ENCODE measurements at regions not wholly inside any gene's neighbourhood (a gene's known extent, or its start where the extent isn't known, plus 50 kb on each side); places are given as distances from the start of the nearest gene placed in this dataset.

DNA sequence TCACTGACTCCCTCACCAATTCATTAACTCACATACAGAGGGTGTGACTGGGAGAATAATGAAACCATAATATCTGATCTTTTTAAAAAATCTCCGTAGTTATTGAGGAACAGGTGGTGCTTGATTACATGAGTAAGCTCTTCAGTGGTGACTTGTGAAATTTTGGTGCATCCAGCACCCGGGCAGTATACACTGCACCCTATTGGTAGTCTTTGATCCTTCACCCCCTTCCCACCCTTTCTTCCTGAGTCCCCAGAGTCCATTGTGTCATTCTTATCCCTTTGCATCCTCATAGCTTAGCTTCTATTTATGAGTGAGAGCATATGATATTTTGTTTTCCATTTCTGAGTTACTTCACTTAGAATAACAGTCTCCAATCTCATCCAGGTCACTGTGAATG lies 1143.8 kb downstream of the PCDH19 start:
- TF ChIP-seq EZH2 (IDR thresholded peaks at IDR 0.05; ENCODE audit: low read length): no peak
- TF ChIP-seq, protein P1, sequence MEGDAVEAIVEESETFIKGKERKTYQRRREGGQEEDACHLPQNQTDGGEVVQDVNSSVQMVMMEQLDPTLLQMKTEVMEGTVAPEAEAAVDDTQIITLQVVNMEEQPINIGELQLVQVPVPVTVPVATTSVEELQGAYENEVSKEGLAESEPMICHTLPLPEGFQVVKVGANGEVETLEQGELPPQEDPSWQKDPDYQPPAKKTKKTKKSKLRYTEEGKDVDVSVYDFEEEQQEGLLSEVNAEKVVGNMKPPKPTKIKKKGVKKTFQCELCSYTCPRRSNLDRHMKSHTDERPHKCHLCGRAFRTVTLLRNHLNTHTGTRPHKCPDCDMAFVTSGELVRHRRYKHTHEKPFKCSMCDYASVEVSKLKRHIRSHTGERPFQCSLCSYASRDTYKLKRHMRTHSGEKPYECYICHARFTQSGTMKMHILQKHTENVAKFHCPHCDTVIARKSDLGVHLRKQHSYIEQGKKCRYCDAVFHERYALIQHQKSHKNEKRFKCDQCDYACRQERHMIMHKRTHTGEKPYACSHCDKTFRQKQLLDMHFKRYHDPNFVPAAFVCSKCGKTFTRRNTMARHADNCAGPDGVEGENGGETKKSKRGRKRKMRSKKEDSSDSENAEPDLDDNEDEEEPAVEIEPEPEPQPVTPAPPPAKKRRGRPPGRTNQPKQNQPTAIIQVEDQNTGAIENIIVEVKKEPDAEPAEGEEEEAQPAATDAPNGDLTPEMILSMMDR (optimal IDR thresholded peaks at IDR 0.05 in 1 of 3, IDR thresholded peaks at IDR 0.05 in 1 of 3, conservative IDR thresholded peaks at IDR 0.05 in 1 of 3; ENCODE audit: extremely low read depth in 1 of 3, insufficient read depth in 2 of 3, low read length in 3 of 3): no peak
- Histone ChIP-seq H3K4me3 (ENCODE audit: control insufficient read depth in 2 of 3, extremely low read depth in 1 of 3, insufficient read depth in 2 of 3, low read depth in 1 of 3, low read length in 3 of 3) (no peak overlapping the region), H3K27ac (ENCODE audit: control insufficient read depth, insufficient read depth, low read length) (no peak overlapping the region), H3K4me2 (ENCODE audit: control insufficient read depth, extremely low read depth, insufficient read depth, low read depth, low read length) (no peak overlapping the region), H3K9me3 (ENCODE audit: control insufficient read depth, low read depth, low read length) (no peaks in the 10 kb centered on the region), H3K9ac (ENCODE audit: control insufficient read depth, extremely low read depth, insufficient read depth, low read length) (no peak overlapping the region), H2AFZ (ENCODE audit: control insufficient read depth, low read length) (no peak overlapping the region), H4K20me1 (ENCODE audit: control insufficient read depth, extremely low read depth, insufficient read depth, low read length) (no peaks in the 10 kb centered on the region), H3K36me3 (ENCODE audit: control insufficient read depth in 2 of 2, extremely low read depth in 1 of 2, insufficient read depth in 2 of 2, low read length in 2 of 2) (no peaks in the 10 kb centered on the region), H3K79me2 (ENCODE audit: control insufficient read depth, insufficient read depth, low read length) (no peaks in the 10 kb centered on the region), H3K4me1 (ENCODE audit: control insufficient read depth, extremely low read depth, insufficient read depth, low read length) (no peaks in the 10 kb centered on the region), H3K9me1 (ENCODE audit: control insufficient read depth, extremely low read depth, insufficient read depth, low read length) (no peaks in the 10 kb centered on the region), H3K27me3 (ENCODE audit: control insufficient read depth, extremely low read depth, insufficient read depth, low read length) (no peaks in the 10 kb centered on the region)
- DNase-seq (ENCODE audit: low read depth, low spot score) (no peak), FAIRE-seq (no peak)
- dilution Hi-C loops (cut with MboI; ENCODE audit: extremely low pct_ligation_motif_present, low sequenced_read_pairs): no loop called here

DNA sequence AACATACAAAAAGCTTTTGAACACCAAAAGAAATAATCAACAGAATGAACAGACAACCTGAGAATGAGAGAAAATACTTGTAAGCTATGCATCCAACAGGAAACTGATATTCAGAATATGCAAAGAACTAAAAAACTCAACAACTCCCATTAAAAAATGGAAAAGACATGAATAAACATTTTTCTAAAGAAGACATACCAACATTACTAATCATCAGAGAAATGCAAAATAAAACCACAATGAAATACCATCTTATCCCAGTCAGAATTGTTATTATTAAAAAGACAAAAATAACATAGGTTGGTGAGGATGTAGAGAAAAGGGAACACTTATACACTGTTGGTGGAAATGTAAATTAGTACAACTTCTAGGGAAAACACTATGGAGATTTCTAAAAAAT lies 1161.9 kb downstream of the PCDH19 start:
- H3K27me3 ChIP-seq (ENCODE audit: control insufficient read depth, extremely low read depth, insufficient read depth, low read length): no peaks in the 10 kb centered on the region
- H3K79me2 ChIP-seq (ENCODE audit: control insufficient read depth, insufficient read depth, low read length): no peaks in the 10 kb centered on the region
- H3K9ac ChIP-seq (ENCODE audit: control insufficient read depth, extremely low read depth, insufficient read depth, low read length): no peak overlapping the region
- TF ChIP-seq, protein P1 (optimal IDR thresholded peaks at IDR 0.05 in 1 of 3, IDR thresholded peaks at IDR 0.05 in 1 of 3, conservative IDR thresholded peaks at IDR 0.05 in 1 of 3; ENCODE audit: extremely low read depth in 1 of 3, insufficient read depth in 2 of 3, low read length in 3 of 3): no peak
- TF ChIP-seq EZH2 (IDR thresholded peaks at IDR 0.05; ENCODE audit: low read length): no peak
- no peaks in the 10 kb centered on the region for H3K36me3 ChIP-seq (ENCODE audit: control insufficient read depth in 2 of 2, extremely low read depth in 1 of 2, insufficient read depth in 2 of 2, low read length in 2 of 2)
- H3K9me3 ChIP-seq (ENCODE audit: control insufficient read depth, low read depth, low read length): no peaks in the 10 kb centered on the region
- H4K20me1 ChIP-seq (ENCODE audit: control insufficient read depth, extremely low read depth, insufficient read depth, low read length): no peaks in the 10 kb centered on the region
- H3K4me1 ChIP-seq (ENCODE audit: control insufficient read depth, extremely low read depth, insufficient read depth, low read length): no peaks in the 10 kb centered on the region
- no peak overlapping the region for H3K27ac ChIP-seq (ENCODE audit: control insufficient read depth, insufficient read depth, low read length)
- no peak overlapping the region for H3K4me2 ChIP-seq (ENCODE audit: control insufficient read depth, extremely low read depth, insufficient read depth, low read depth, low read length)
- dilution Hi-C loops (cut with MboI; ENCODE audit: extremely low pct_ligation_motif_present, low sequenced_read_pairs): no loop called here
- H2AFZ ChIP-seq (ENCODE audit: control insufficient read depth, low read length): no peak overlapping the region
- H3K9me1 ChIP-seq (ENCODE audit: control insufficient read depth, extremely low read depth, insufficient read depth, low read length): no peaks in the 10 kb centered on the region
- H3K4me3 ChIP-seq (ENCODE audit: control insufficient read depth in 2 of 3, extremely low read depth in 1 of 3, insufficient read depth in 2 of 3, low read depth in 1 of 3, low read length in 3 of 3): no peak overlapping the region
- FAIRE-seq (no peak), DNase-seq (ENCODE audit: low read depth, low spot score) (no peak)

Measured in keratinocyte (primary cell).